Astrocyte (in vitro differentiated cells and primary cell): ENCODE measurements at regions not wholly inside any gene's neighbourhood (a gene's known extent, or its start where the extent isn't known, plus 50 kb on each side); places are given as distances from the start of the nearest gene placed in this dataset.

Experiments
- DNase-seq: peaks from one replicate; pipeline ENCODE4 v3.0.0-alpha.2; 2010; ENCODE audit warnings: low read depth
- FAIRE-seq: peaks from 2 replicates; lab custom pipeline; 2011; peaks lifted over from hg19 to GRCh38; lab: Jason Lieb, UNC
- H2AFZ ChIP-seq: 2 replicates; pipeline ENCODE4 v1.6.0; 2012; ENCODE audit warnings: low read depth, low read length, inconsistent platforms
- H3K27ac ChIP-seq: 2 replicates; pipeline ENCODE4 v1.5.1; 2011; ENCODE audit warnings: low read depth, low read length, inconsistent platforms
- H3K27me3 ChIP-seq: 2 replicates; pipeline ENCODE4 v1.6.0; 2011; ENCODE audit warnings: low read length, inconsistent platforms; ENCODE audit not compliant: insufficient read depth
- H3K36me3 ChIP-seq: 2 replicates; pipeline ENCODE4 v1.5.1; 2011; ENCODE audit warnings: low read length, inconsistent platforms; ENCODE audit not compliant: insufficient read depth
- H3K4me1 ChIP-seq: 2 replicates; pipeline ENCODE4 v1.5.1; 2011; ENCODE audit warnings: low read length, inconsistent platforms; ENCODE audit not compliant: insufficient read depth
- H3K4me2 ChIP-seq: 2 replicates; pipeline ENCODE4 v1.6.0; 2012; ENCODE audit warnings: low read length, inconsistent platforms
- H3K4me3 ChIP-seq: 2 replicates; pipeline ENCODE4 v1.5.1; 2011; ENCODE audit warnings: low read depth, mild to moderate bottlenecking, low read length, inconsistent platforms; ENCODE audit not compliant: insufficient read depth
- H3K79me2 ChIP-seq: 2 replicates; pipeline ENCODE4 v1.6.0; 2012; ENCODE audit warnings: mild to moderate bottlenecking, low read length, inconsistent platforms; ENCODE audit not compliant: insufficient read depth
- H3K9ac ChIP-seq: 2 replicates; pipeline ENCODE4 v1.6.0; 2012; ENCODE audit warnings: mild to moderate bottlenecking, low read length, inconsistent platforms
- H3K9me3 ChIP-seq: 2 replicates; pipeline ENCODE4 v1.5.1; 2012; ENCODE audit warnings: low read depth, mild to moderate bottlenecking, low read length, inconsistent platforms; ENCODE audit not compliant: insufficient read depth
- H4K20me1 ChIP-seq: 2 replicates; pipeline ENCODE4 v1.6.0; 2012; ENCODE audit warnings: low read length, inconsistent platforms; ENCODE audit not compliant: insufficient read depth
- H3K27ac Mint-ChIP-seq: one replicate; pipeline ENCODE4 v1.8.0; 2021; ENCODE audit warnings: mild to moderate bottlenecking, mixed read lengths; ENCODE audit not compliant: unreplicated experiment
- H3K27me3 Mint-ChIP-seq: one replicate; pipeline ENCODE4 v1.8.0; 2021; ENCODE audit warnings: low read depth, mixed read lengths; ENCODE audit not compliant: unreplicated experiment
- H3K36me3 Mint-ChIP-seq: one replicate; pipeline ENCODE4 v1.8.0; 2021; ENCODE audit warnings: low read depth, mixed read lengths; ENCODE audit not compliant: unreplicated experiment
- H3K4me1 Mint-ChIP-seq: one replicate; pipeline ENCODE4 v1.8.0; 2021; ENCODE audit warnings: low read depth, mixed read lengths; ENCODE audit not compliant: unreplicated experiment
- H3K4me3 Mint-ChIP-seq: one replicate; pipeline ENCODE4 v1.8.0; 2021; ENCODE audit warnings: mild to moderate bottlenecking, moderate library complexity, mixed read lengths; ENCODE audit not compliant: unreplicated experiment
- H3K9me3 Mint-ChIP-seq: one replicate; pipeline ENCODE4 v1.8.0; 2021; ENCODE audit warnings: mild to moderate bottlenecking, mixed read lengths; ENCODE audit not compliant: unreplicated experiment
- EZH2 ChIP-seq: IDR thresholded peaks from 2 replicates; pipeline ENCODE4 v1.6.1; 2012; ENCODE audit warnings: mild to moderate bottlenecking, low read length, inconsistent platforms; ENCODE audit not compliant: insufficient read depth
- TF ChIP-seq, protein P1 (sequence below): IDR thresholded peaks from 2 replicates; pipeline ENCODE4 v1.5.1; 2011; ENCODE audit warnings: low read depth, mild to moderate bottlenecking, inconsistent platforms, low read length, moderate library complexity; ENCODE audit not compliant: insufficient read depth

DNA sequence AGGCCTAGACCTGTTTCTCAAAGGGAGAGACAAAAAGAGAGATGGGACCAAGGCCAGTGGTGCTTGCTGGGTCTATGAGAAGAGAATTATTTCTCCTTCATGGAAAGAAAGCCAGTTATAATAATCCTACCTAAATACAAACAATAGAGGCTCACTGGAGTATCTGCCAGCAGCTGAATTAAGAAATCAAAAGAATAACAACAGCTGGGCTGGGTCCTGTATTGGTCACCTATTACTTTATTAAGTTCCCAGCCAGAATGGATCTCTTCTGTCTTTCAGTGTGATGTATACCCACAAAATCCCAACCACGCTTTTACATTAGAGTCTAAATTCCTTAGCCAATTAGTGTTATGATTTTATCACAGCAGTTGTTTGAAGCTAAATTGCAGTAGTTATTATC is 297.8 kb upstream of the DACH1 start:
- Histone ChIP-seq H3K9ac (no peak overlapping the region), H3K4me3 (no peak overlapping the region), H3K4me1 (peaks cover 6% of the 10 kb centered on the region), H3K27ac (no peak overlapping the region), H3K36me3 (no peaks in the 10 kb centered on the region), H4K20me1 (no peaks in the 10 kb centered on the region), H3K79me2 (no peaks in the 10 kb centered on the region), H3K4me2 (no peak overlapping the region), H3K27me3 (no peaks in the 10 kb centered on the region), H2AFZ (no peak overlapping the region), H3K9me3 (no peaks in the 10 kb centered on the region)
- TF ChIP-seq EZH2 = no peak
- TF ChIP-seq, protein P1, sequence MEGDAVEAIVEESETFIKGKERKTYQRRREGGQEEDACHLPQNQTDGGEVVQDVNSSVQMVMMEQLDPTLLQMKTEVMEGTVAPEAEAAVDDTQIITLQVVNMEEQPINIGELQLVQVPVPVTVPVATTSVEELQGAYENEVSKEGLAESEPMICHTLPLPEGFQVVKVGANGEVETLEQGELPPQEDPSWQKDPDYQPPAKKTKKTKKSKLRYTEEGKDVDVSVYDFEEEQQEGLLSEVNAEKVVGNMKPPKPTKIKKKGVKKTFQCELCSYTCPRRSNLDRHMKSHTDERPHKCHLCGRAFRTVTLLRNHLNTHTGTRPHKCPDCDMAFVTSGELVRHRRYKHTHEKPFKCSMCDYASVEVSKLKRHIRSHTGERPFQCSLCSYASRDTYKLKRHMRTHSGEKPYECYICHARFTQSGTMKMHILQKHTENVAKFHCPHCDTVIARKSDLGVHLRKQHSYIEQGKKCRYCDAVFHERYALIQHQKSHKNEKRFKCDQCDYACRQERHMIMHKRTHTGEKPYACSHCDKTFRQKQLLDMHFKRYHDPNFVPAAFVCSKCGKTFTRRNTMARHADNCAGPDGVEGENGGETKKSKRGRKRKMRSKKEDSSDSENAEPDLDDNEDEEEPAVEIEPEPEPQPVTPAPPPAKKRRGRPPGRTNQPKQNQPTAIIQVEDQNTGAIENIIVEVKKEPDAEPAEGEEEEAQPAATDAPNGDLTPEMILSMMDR = no peak
- DNase-seq (no peak), FAIRE-seq (no peak)
- Mint-ChIP-seq H3K36me3 (no peaks in the 10 kb centered on the region), H3K4me1 (peaks cover 25% of the 10 kb centered on the region), H3K27me3 (no peaks in the 10 kb centered on the region), H3K9me3 (no peaks in the 10 kb centered on the region), H3K4me3 (no peak overlapping the region), H3K27ac (no peak overlapping the region)

DNA sequence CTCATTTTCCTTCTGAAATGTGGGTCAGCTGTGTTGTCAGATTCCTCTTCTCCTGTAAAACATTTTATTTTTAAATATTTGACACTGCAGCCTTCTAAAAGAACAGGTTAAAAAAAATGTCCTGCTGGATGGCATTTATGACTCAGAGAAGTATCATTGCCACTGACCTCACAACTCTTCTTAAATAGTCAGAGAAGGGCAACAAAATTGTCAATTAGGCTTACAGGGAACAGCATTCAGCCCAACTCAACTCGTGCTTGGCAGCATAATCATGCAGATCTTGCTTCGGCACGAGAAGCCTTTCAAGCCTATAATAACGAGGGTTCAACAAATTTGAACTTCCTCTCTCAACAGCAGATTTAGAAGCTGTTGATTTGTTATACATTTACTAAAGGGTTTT is 296.7 kb upstream of the DACH1 start:
- no peaks in the 10 kb centered on the region for H3K36me3 ChIP-seq
- no peaks in the 10 kb centered on the region for H3K27me3 ChIP-seq
- no peaks in the 10 kb centered on the region for H4K20me1 ChIP-seq
- H3K27me3 Mint-ChIP-seq = no peaks in the 10 kb centered on the region
- FAIRE-seq (no peak), DNase-seq (peak; percentile 31)
- H3K4me1 ChIP-seq = peaks cover 6% of the 10 kb centered on the region
- no peak overlapping the region for H3K9ac ChIP-seq
- no peaks in the 10 kb centered on the region for H3K9me3 ChIP-seq
- H3K27ac Mint-ChIP-seq = no peak overlapping the region
- H3K4me1 Mint-ChIP-seq = peaks cover 25% of the 10 kb centered on the region
- H3K4me3 Mint-ChIP-seq = no peak overlapping the region
- no peak overlapping the region for H3K27ac ChIP-seq
- no peaks in the 10 kb centered on the region for H3K36me3 Mint-ChIP-seq
- H2AFZ ChIP-seq = peak overlapping the region; percentile 14
- H3K4me3 ChIP-seq = no peak overlapping the region
- H3K4me2 ChIP-seq = peak overlapping the region; percentile 30
- no peaks in the 10 kb centered on the region for H3K79me2 ChIP-seq
- H3K9me3 Mint-ChIP-seq = no peaks in the 10 kb centered on the region
- TF ChIP-seq, protein P1 = no peak
- TF ChIP-seq EZH2 = no peak

DNA sequence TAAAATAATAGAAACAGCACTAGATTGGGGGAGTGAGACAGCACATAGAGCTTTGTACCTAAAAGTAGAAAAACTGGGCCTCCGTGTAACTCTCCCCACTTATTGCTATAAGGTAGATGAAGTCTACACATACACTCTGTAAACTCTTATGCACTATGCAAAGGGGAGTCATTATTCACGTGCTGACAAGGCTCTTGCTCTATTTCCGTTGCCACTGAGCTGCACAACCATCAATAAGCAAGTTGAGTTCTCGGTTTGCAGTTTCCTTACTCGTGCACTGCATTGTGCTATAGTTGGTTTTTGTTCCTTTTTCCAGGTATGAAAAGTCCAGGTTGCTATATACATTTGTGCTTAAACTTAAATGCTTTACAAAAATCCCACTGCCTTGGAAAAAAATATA is 294.0 kb upstream of the DACH1 start:
- H3K4me3 ChIP-seq = no peak overlapping the region
- no peak overlapping the region for H3K9ac ChIP-seq
- H3K4me2 ChIP-seq = no peak overlapping the region
- no peak overlapping the region for H3K27ac ChIP-seq
- no peak for TF ChIP-seq EZH2
- TF ChIP-seq, protein P1 = no peak
- no peak for DNase-seq
- no peaks in the 10 kb centered on the region for H3K9me3 Mint-ChIP-seq
- no peaks in the 10 kb centered on the region for H3K27me3 ChIP-seq
- no peak overlapping the region for H3K4me3 Mint-ChIP-seq
- H4K20me1 ChIP-seq = no peaks in the 10 kb centered on the region
- no peaks in the 10 kb centered on the region for H3K27me3 Mint-ChIP-seq
- H3K4me1 ChIP-seq = no peaks in the 10 kb centered on the region
- H3K36me3 ChIP-seq = no peaks in the 10 kb centered on the region
- H3K9me3 ChIP-seq = no peaks in the 10 kb centered on the region
- H3K4me1 Mint-ChIP-seq = peaks cover 22% of the 10 kb centered on the region
- no peaks in the 10 kb centered on the region for H3K36me3 Mint-ChIP-seq
- no peak overlapping the region for H3K27ac Mint-ChIP-seq
- no peaks in the 10 kb centered on the region for H3K79me2 ChIP-seq
- H2AFZ ChIP-seq = no peak overlapping the region
- FAIRE-seq = no peak
